ENCODE measurements at regions not wholly inside any gene's neighbourhood (a gene's known extent, or its start where the extent isn't known, plus 50 kb on each side); places are given as distances from the start of the nearest gene placed in this dataset.

DNA sequence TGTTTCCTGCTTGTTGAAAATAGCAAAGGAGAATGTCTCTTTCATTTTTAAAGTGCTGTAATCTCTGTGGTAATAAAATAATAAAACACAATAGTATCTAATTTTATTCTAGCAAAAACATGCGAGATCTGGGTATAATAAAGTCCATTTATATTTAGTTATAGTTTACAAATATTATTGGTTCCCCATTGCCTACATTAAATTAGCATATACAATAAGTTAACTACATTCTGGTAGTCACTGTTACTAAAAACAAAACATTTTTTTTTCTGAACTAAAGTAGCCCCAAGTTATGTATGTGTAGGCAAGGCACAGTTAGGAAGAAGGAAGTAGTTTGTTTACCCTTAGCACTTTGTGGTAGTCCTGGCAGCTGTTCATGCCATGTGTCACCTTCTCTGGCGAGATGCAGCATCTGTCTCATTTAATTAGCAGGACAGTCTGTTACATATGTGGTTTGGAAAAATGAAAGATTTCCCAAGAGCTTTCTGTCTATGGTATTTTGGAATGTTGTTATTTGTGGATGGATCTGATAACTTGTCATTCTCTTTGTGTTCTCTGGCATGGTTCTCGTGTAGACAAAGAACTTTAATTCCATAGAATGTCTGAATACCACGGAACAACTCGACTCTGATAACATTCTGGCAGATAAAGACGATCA is 231.3 kb upstream of the PITX2 start:
- no peak for TF ChIP-seq CTCF (IDR thresholded peaks at IDR 0.05)
- TF ChIP-seq EP300 (IDR thresholded peaks at IDR 0.05) = no peak
